Endothelial cell of umbilical vein (primary cell): ENCODE measurements at regions not wholly inside any gene's neighbourhood (a gene's known extent, or its start where the extent isn't known, plus 50 kb on each side); places are given as distances from the start of the nearest gene placed in this dataset.

ENCODE experiments used
- BruUV-seq: library from RNA; stranded (reverse); fragments of 400-500 nt; replicated peaks from 2 replicates; lab custom pipeline; 2021; lab: Mats Ljungman, UMichigan
- CTCF ChIA-PET: fragments of 300-600, 350-600 bp; sonication (Branson Sonifier 250); formaldehyde crosslinking; loops from one replicate; lab custom pipeline; 2021; ENCODE audit warnings: antibody characterized with exemption, inconsistent platforms; lab: Charles Lee
- POLR2A ChIA-PET: fragments of 300-600, 350-600 bp; sonication (Branson Sonifier 250); formaldehyde crosslinking; loops from one replicate; lab custom pipeline; 2021; ENCODE audit warnings: antibody characterized with exemption, inconsistent platforms; lab: Charles Lee
- DNase-seq: peaks from one replicate; pipeline ENCODE4 v3.0.0-alpha.2; 2011; ENCODE audit warnings: low read depth, low spot score
- FAIRE-seq: peaks from 2 replicates; lab custom pipeline; 2011; peaks lifted over from hg19 to GRCh38; lab: Jason Lieb, UNC
- H2AFZ ChIP-seq: 2 replicates; pipeline ENCODE4 v1.6.0; 2012; ENCODE audit warnings: low read depth, low read length, control low read depth, inconsistent platforms
- H3K27ac ChIP-seq: 2 replicates; pipeline ENCODE4 v1.5.1; 2011; ENCODE audit warnings: low read depth, mild to moderate bottlenecking, control low read depth, low read length, moderate library complexity; ENCODE audit not compliant: insufficient read depth
- H3K27me3 ChIP-seq, 2 experiments: 2 replicates each; pipeline versions ENCODE4 v1.6.0 to v1.6.1; 2011; ENCODE audit warnings: low read length in 2 of 2, mixed read lengths in 1 of 2; ENCODE audit not compliant: control insufficient read depth in 2 of 2, insufficient read depth in 2 of 2
- H3K36me3 ChIP-seq, 2 experiments: 2 replicates in 1 of 2; 3 replicates in 1 of 2; pipeline ENCODE4 v1.5.1; 2011; ENCODE audit warnings: low read length in 2 of 2, mild to moderate bottlenecking in 1 of 2, moderate library complexity in 1 of 2; ENCODE audit not compliant: control insufficient read depth in 2 of 2, insufficient read depth in 2 of 2; ENCODE audit errors: extremely low read depth in 1 of 2
- H3K4me1 ChIP-seq: 3 replicates; pipeline ENCODE4 v1.5.1; 2011; ENCODE audit warnings: mild to moderate bottlenecking, low read length; ENCODE audit not compliant: control insufficient read depth, insufficient read depth; ENCODE audit errors: extremely low read depth
- H3K4me2 ChIP-seq: 2 replicates; pipeline ENCODE4 v1.6.1; 2011; ENCODE audit warnings: low read length, control low read depth, mixed read lengths; ENCODE audit not compliant: insufficient read depth
- H3K4me3 ChIP-seq, 3 experiments: fragments of 200-600 bp in 1 of 3; sonication (generic), shearing (Covaris generic) in 1 of 3; replicated peaks in 1 of 3; 2 replicates each; pipeline ENCODE4 v1.5.1; 2011 to 2016; ENCODE audit warnings: control low read depth in 3 of 3, low read length in 3 of 3, mild to moderate bottlenecking in 2 of 3, inconsistent platforms in 1 of 3, low read depth in 1 of 3, moderate library complexity in 1 of 3; ENCODE audit not compliant: insufficient read depth in 1 of 3
- H3K79me2 ChIP-seq: 2 replicates; pipeline ENCODE4 v1.6.0; 2012; ENCODE audit warnings: low read length, inconsistent platforms; ENCODE audit not compliant: control insufficient read depth, insufficient read depth
- H3K9ac ChIP-seq: replicated peaks from 2 replicates; pipeline ENCODE3; 2011; ENCODE audit warnings: low read length, control low read depth; ENCODE audit not compliant: insufficient read depth; ENCODE audit errors: extremely low read depth
- H3K9me1 ChIP-seq: replicated peaks from 3 replicates; pipeline ENCODE4 v1.6.0; 2011; ENCODE audit warnings: mild to moderate bottlenecking, low read length; ENCODE audit not compliant: control insufficient read depth, insufficient read depth; ENCODE audit errors: extremely low read depth
- H3K9me3 ChIP-seq: replicated peaks from 2 replicates; pipeline ENCODE4 v1.5.1; 2012; ENCODE audit warnings: low read length, inconsistent platforms; ENCODE audit not compliant: control insufficient read depth, insufficient read depth
- H4K20me1 ChIP-seq: replicated peaks from 2 replicates; pipeline ENCODE3; 2011; ENCODE audit warnings: mild to moderate bottlenecking, low read length; ENCODE audit not compliant: control insufficient read depth, insufficient read depth; ENCODE audit errors: extremely low read depth
- CTCF ChIP-seq, 2 donors: IDR thresholded peaks; 1 replicate in 1 of 2; 2 replicates in 1 of 2; pipeline ENCODE4 v1.5.1; 2011; ENCODE audit warnings: low read length in 2 of 2, mild to moderate bottlenecking in 2 of 2, moderate library complexity in 2 of 2, control low read depth in 1 of 2, inconsistent platforms in 1 of 2, low read depth in 1 of 2; ENCODE audit not compliant: insufficient read depth in 1 of 2; ENCODE audit errors: extremely low read depth in 1 of 2
- EZH2 ChIP-seq: IDR thresholded peaks from 2 replicates; pipeline ENCODE4 v1.6.1; 2012; ENCODE audit warnings: borderline replicate concordance, low read depth, mild to moderate bottlenecking, moderate library complexity, low read length, inconsistent platforms; ENCODE audit not compliant: severe bottlenecking
- FOS ChIP-seq: IDR thresholded peaks from 2 replicates; pipeline ENCODE4 v1.6.1; 2011; ENCODE audit warnings: mild to moderate bottlenecking, low read length, moderate library complexity, borderline replicate concordance; ENCODE audit not compliant: insufficient read depth
- GATA2 ChIP-seq: IDR thresholded peaks from 2 replicates; pipeline ENCODE4 v1.7.0; 2011; ENCODE audit warnings: low read depth, mild to moderate bottlenecking, moderate library complexity, mixed read lengths, low read length; ENCODE audit not compliant: insufficient read length, insufficient read depth
- JUN ChIP-seq: IDR thresholded peaks from 2 replicates; pipeline ENCODE4 v1.6.1; 2011; ENCODE audit warnings: borderline replicate concordance, low read depth; ENCODE audit not compliant: insufficient read length, insufficient read depth
- MAX ChIP-seq: IDR thresholded peaks from 2 replicates; pipeline ENCODE4 v1.6.1; 2011; ENCODE audit not compliant: insufficient read depth, insufficient read length
- MYC ChIP-seq: IDR thresholded peaks from one replicate; pipeline ENCODE4 v1.6.1; 2011; ENCODE audit warnings: mild to moderate bottlenecking, low read depth, low read length
- POLR2A ChIP-seq: IDR thresholded peaks from 2 replicates; pipeline ENCODE4 v1.6.1; 2012; ENCODE audit warnings: low read depth, mild to moderate bottlenecking, control low read depth, low read length
- POLR2AphosphoS5 ChIP-seq: IDR thresholded peaks from 2 replicates; pipeline ENCODE4 v1.6.1; 2012; ENCODE audit warnings: low read depth, mild to moderate bottlenecking, control low read depth, low read length, moderate library complexity; ENCODE audit not compliant: insufficient read depth
- dilution Hi-C: fragments of 300-500 bp; cut with MboI; formaldehyde crosslinking; loops from one replicate; pipeline ENCODE4 v1.15.0; 2019; ENCODE audit warnings: low sequenced_read_pairs; ENCODE audit not compliant: extremely low pct_ligation_motif_present
- intact Hi-C: fragments of 100-400 bp; cut with micrococcal nuclease; formaldehyde crosslinking; loops from one replicate; pipeline ENCODE4 v1.10.0; 2022

- intact Hi-C loops, result no loop called here
- dilution Hi-C loops, result no loop called here
- no peak overlapping the region for H2AFZ ChIP-seq
- DNase-seq (no peak), FAIRE-seq (no peak)
- CTCF ChIA-PET, result no interaction called here
- H3K79me2 ChIP-seq, result no peaks in the 10 kb centered on the region
- no peaks in the 10 kb centered on the region for H3K36me3 ChIP-seq
- no peaks in the 10 kb centered on the region for H3K9me3 ChIP-seq
- H3K27me3 ChIP-seq, result no peaks in the 10 kb centered on the region
- H3K4me2 ChIP-seq, result no peak overlapping the region
- H3K27ac ChIP-seq, result no peak overlapping the region
- H3K9ac ChIP-seq, result no peak overlapping the region
- TF ChIP-seq POLR2AphosphoS5 (no peak), MAX (no peak), EZH2 (no peak), POLR2A (no peak), GATA2 (no peak), FOS (no peak), CTCF (IDR thresholded peaks at IDR 0.05; ENCODE audit: extremely low read depth in 1 of 2, insufficient read depth in 1 of 2, low read depth in 1 of 2, low read length in 2 of 2) (no peak), JUN (no peak), MYC (no peak)
- no TSS peak for BruUV-seq
- POLR2A ChIA-PET, result no interaction called here
- no peaks in the 10 kb centered on the region for H3K4me1 ChIP-seq
- no peaks in the 10 kb centered on the region for H3K9me1 ChIP-seq
- H3K4me3 ChIP-seq, result no peak overlapping the region
- H4K20me1 ChIP-seq, result no peaks in the 10 kb centered on the region
Measured at GRCh38 chr18:30440351-30440750, 602.2 kb downstream of the DSC3 start.
